ENCODE measurements at regions not wholly inside any gene's neighbourhood (a gene's known extent, or its start where the extent isn't known, plus 50 kb on each side); places are given as distances from the start of the nearest gene placed in this dataset.

- H3K36me3 Mint-ChIP-seq: peaks cover 4% of the 10 kb centered on the region
- no peaks in the 10 kb centered on the region for H3K9me3 Mint-ChIP-seq
- ATAC-seq: no peak
- peak overlapping the region; percentile 29 for H3K27ac Mint-ChIP-seq
- DNase-seq (ENCODE audit: low spot score in 2 of 2): no peak
- no peak overlapping the region for H3K4me3 Mint-ChIP-seq
- peaks cover 53% of the 10 kb centered on the region for H3K4me1 Mint-ChIP-seq
Observed at GRCh38 chr14:71408362-71409030, 501.2 kb downstream of the PCNX1 start.

- peaks cover 14% of the 10 kb centered on the region for H3K36me3 Mint-ChIP-seq
- DNase-seq (ENCODE audit: low spot score in 2 of 2) (no peak), ATAC-seq (peak; percentile 73)
- peak overlapping the region; percentile 17 for H3K27ac Mint-ChIP-seq
- H3K9me3 Mint-ChIP-seq: no peaks in the 10 kb centered on the region
- H3K4me3 Mint-ChIP-seq: peak overlapping the region; percentile 28
- H3K4me1 Mint-ChIP-seq: peaks cover 46% of the 10 kb centered on the region
Observed at GRCh38 chr14:71410578-71411284, 503.5 kb downstream of the PCNX1 start.

- peaks cover 46% of the 10 kb centered on the region for H3K4me1 Mint-ChIP-seq
- peak overlapping the region; percentile 17 for H3K27ac Mint-ChIP-seq
- ATAC-seq (peak; percentile 75), DNase-seq (ENCODE audit: low spot score in 2 of 2) (no peak)
- H3K4me3 Mint-ChIP-seq: peak overlapping the region; percentile 28
- no peaks in the 10 kb centered on the region for H3K9me3 Mint-ChIP-seq
- peaks cover 14% of the 10 kb centered on the region for H3K36me3 Mint-ChIP-seq
Observed at GRCh38 chr14:71411285-71411595, 504.0 kb downstream of the PCNX1 start.

GRCh38 chr14:71411738-71412137, 504.5 kb downstream of the PCNX1 start:
- peak overlapping the region; percentile 17 for H3K27ac Mint-ChIP-seq
- H3K9me3 Mint-ChIP-seq: no peaks in the 10 kb centered on the region
- peaks cover 46% of the 10 kb centered on the region for H3K4me1 Mint-ChIP-seq
- H3K4me3 Mint-ChIP-seq: peak overlapping the region; percentile 28
- ATAC-seq (no peak), DNase-seq (ENCODE audit: low spot score in 2 of 2) (no peak)
- H3K36me3 Mint-ChIP-seq: peaks cover 14% of the 10 kb centered on the region

- peaks cover 34% of the 10 kb centered on the region for H3K4me1 Mint-ChIP-seq
- H3K27ac Mint-ChIP-seq: no peak overlapping the region
- ATAC-seq: no peak
Observed at GRCh38 chr14:71414631-71415403, 507.6 kb downstream of the PCNX1 start.

GRCh38 chr14:71415404-71415690, 508.1 kb downstream of the PCNX1 start:
- Mint-ChIP-seq H3K36me3 (peaks cover 25% of the 10 kb centered on the region), H3K9me3 (no peaks in the 10 kb centered on the region), H3K27ac (no peak overlapping the region), H3K4me1 (peaks cover 28% of the 10 kb centered on the region), H3K4me3 (no peak overlapping the region)
- ATAC-seq (no peak), DNase-seq (ENCODE audit: low spot score in 2 of 2) (no peak)

More at GRCh38 chr14:71414631-71415403, 507.6 kb downstream of the PCNX1 start:
- Mint-ChIP-seq H3K4me3 (no peak overlapping the region), H3K36me3 (peaks cover 25% of the 10 kb centered on the region), H3K9me3 (no peaks in the 10 kb centered on the region)
- no peak for DNase-seq (ENCODE audit: low spot score in 2 of 2)

GRCh38 chr14:71416392-71416791, 509.1 kb downstream of the PCNX1 start:
- peaks cover 25% of the 10 kb centered on the region for H3K36me3 Mint-ChIP-seq

GRCh38 chr14:71418532-71419245, 511.4 kb downstream of the PCNX1 start:
- Mint-ChIP-seq H3K27ac (no peak overlapping the region), H3K36me3 (peaks cover 30% of the 10 kb centered on the region), H3K9me3 (no peaks in the 10 kb centered on the region), H3K4me1 (no peaks in the 10 kb centered on the region), H3K4me3 (no peak overlapping the region)
- no peak for DNase-seq (ENCODE audit: low spot score in 2 of 2)
- ATAC-seq: no peak

More at GRCh38 chr14:71416392-71416791, 509.1 kb downstream of the PCNX1 start:
- ATAC-seq (no peak), DNase-seq (ENCODE audit: low spot score in 2 of 2) (no peak)
- no peak overlapping the region for H3K27ac Mint-ChIP-seq
- no peak overlapping the region for H3K4me3 Mint-ChIP-seq
- peaks cover 19% of the 10 kb centered on the region for H3K4me1 Mint-ChIP-seq
- no peaks in the 10 kb centered on the region for H3K9me3 Mint-ChIP-seq

GRCh38 chr14:71423481-71423880, 508.7 kb upstream of the RGS6 start:
- Mint-ChIP-seq H3K27ac (no peak overlapping the region), H3K36me3 (peaks cover 39% of the 10 kb centered on the region), H3K4me3 (no peak overlapping the region), H3K9me3 (peaks cover 15% of the 10 kb centered on the region), H3K4me1 (peaks cover 15% of the 10 kb centered on the region)
- no peak for DNase-seq (ENCODE audit: low spot score in 2 of 2)
- ATAC-seq: no peak

- Mint-ChIP-seq H3K4me3 (no peak overlapping the region), H3K4me1 (peaks cover 22% of the 10 kb centered on the region), H3K36me3 (peaks cover 35% of the 10 kb centered on the region), H3K27ac (no peak overlapping the region), H3K9me3 (peaks cover 15% of the 10 kb centered on the region)
- ATAC-seq (no peak), DNase-seq (ENCODE audit: low spot score in 2 of 2) (no peak)
Observed at GRCh38 chr14:71424941-71425340, 507.3 kb upstream of the RGS6 start.

- H3K27ac Mint-ChIP-seq: no peak overlapping the region
- H3K36me3 Mint-ChIP-seq: peaks cover 35% of the 10 kb centered on the region
- no peak overlapping the region for H3K4me3 Mint-ChIP-seq
- ATAC-seq: no peak
- DNase-seq (ENCODE audit: low spot score in 2 of 2): no peak
- H3K4me1 Mint-ChIP-seq: peaks cover 31% of the 10 kb centered on the region
- H3K9me3 Mint-ChIP-seq: peaks cover 15% of the 10 kb centered on the region
Observed at GRCh38 chr14:71426001-71426400, 506.2 kb upstream of the RGS6 start.

- Mint-ChIP-seq H3K27ac (no peak overlapping the region), H3K4me1 (peaks cover 32% of the 10 kb centered on the region), H3K9me3 (peaks cover 14% of the 10 kb centered on the region), H3K36me3 (peaks cover 27% of the 10 kb centered on the region), H3K4me3 (no peak overlapping the region)
- ATAC-seq: no peak
- DNase-seq (ENCODE audit: low spot score in 2 of 2): no peak
Observed at GRCh38 chr14:71429902-71430301, 502.3 kb upstream of the RGS6 start.

GRCh38 chr14:71430321-71430677, 501.9 kb upstream of the RGS6 start:
- DNase-seq (ENCODE audit: low spot score in 2 of 2) (no peak), ATAC-seq (no peak)
- Mint-ChIP-seq H3K4me3 (no peak overlapping the region), H3K4me1 (peaks cover 28% of the 10 kb centered on the region), H3K9me3 (peaks cover 10% of the 10 kb centered on the region), H3K27ac (no peak overlapping the region), H3K36me3 (peaks cover 27% of the 10 kb centered on the region)

GRCh38 chr14:71430678-71431376, 501.4 kb upstream of the RGS6 start:
- H3K27ac Mint-ChIP-seq: no peak overlapping the region
- ATAC-seq (no peak), DNase-seq (ENCODE audit: low spot score in 2 of 2) (no peak)
- H3K36me3 Mint-ChIP-seq: peaks cover 27% of the 10 kb centered on the region
- peaks cover 8% of the 10 kb centered on the region for H3K9me3 Mint-ChIP-seq
- peaks cover 26% of the 10 kb centered on the region for H3K4me1 Mint-ChIP-seq
- no peak overlapping the region for H3K4me3 Mint-ChIP-seq

All from stimulated activated effector memory CD8-positive, alpha-beta T cell treated with anti-CD3 and anti-CD28 coated beads, Interleukin-12 subunit alpha, Interleukin-12 subunit beta, amount 100 ng/mL, for 72 hours (primary cell).